ENCODE measurements at regions not wholly inside any gene's neighbourhood (a gene's known extent, or its start where the extent isn't known, plus 50 kb on each side); places are given as distances from the start of the nearest gene placed in this dataset.

GRCh38 chr6:48041894-48042293 is 69.1 kb downstream of the PTCHD4 start:
- TF ChIP-seq CTCF (IDR thresholded peaks at IDR 0.05; ENCODE audit: low read depth, low read length) (no peak), EZH2phosphoT487 (IDR thresholded peaks at IDR 0.05; ENCODE audit: low read depth) (no peak)

Measured in OCI-LY3 (cell line).